ENCODE measurements at regions not wholly inside any gene's neighbourhood (a gene's known extent, or its start where the extent isn't known, plus 50 kb on each side); places are given as distances from the start of the nearest gene placed in this dataset.

DNA sequence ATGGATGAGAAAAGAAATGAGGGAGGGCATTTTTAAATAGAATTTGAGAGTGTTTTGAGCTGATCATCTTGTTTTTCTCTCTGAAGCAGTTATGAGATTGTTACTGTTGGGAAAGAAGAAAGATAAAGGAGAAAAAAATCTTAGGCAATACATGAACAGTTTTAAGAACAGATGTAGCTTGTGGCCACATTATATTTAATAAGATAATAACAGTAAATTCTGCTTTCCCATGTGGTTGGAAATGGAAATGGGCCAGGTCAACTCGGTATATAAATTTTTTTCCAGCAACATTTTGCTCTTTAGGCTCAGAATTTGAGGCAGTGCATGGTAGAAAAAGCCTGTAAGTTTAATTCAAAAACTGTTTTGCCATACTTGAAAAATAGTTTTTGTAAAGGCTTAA, 118.7 kb downstream of the POSTN start (continued):
- TF ChIP-seq, protein P1, sequence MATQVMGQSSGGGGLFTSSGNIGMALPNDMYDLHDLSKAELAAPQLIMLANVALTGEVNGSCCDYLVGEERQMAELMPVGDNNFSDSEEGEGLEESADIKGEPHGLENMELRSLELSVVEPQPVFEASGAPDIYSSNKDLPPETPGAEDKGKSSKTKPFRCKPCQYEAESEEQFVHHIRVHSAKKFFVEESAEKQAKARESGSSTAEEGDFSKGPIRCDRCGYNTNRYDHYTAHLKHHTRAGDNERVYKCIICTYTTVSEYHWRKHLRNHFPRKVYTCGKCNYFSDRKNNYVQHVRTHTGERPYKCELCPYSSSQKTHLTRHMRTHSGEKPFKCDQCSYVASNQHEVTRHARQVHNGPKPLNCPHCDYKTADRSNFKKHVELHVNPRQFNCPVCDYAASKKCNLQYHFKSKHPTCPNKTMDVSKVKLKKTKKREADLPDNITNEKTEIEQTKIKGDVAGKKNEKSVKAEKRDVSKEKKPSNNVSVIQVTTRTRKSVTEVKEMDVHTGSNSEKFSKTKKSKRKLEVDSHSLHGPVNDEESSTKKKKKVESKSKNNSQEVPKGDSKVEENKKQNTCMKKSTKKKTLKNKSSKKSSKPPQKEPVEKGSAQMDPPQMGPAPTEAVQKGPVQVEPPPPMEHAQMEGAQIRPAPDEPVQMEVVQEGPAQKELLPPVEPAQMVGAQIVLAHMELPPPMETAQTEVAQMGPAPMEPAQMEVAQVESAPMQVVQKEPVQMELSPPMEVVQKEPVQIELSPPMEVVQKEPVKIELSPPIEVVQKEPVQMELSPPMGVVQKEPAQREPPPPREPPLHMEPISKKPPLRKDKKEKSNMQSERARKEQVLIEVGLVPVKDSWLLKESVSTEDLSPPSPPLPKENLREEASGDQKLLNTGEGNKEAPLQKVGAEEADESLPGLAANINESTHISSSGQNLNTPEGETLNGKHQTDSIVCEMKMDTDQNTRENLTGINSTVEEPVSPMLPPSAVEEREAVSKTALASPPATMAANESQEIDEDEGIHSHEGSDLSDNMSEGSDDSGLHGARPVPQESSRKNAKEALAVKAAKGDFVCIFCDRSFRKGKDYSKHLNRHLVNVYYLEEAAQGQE (IDR thresholded peaks at IDR 0.05; ENCODE audit: unreplicated experiment), result no peak
- TF ChIP-seq NANOG (IDR thresholded peaks at IDR 0.05; ENCODE audit: borderline replicate concordance) (no peak), ZNF331 (CRISPR knock-in tag; IDR thresholded peaks at IDR 0.05; ENCODE audit: low read depth) (no peak), POLR2AphosphoS5 (IDR thresholded peaks at IDR 0.05; ENCODE audit: low read depth) (no peak), ZNF114 (CRISPR knock-in tag; IDR thresholded peaks at IDR 0.05) (no peak), JUNB (IDR thresholded peaks at IDR 0.05; ENCODE audit: unreplicated experiment) (no peak), STAT1 (IDR thresholded peaks at IDR 0.05; ENCODE audit: unreplicated experiment) (no peak), CREB1 (CRISPR knock-in tag; IDR thresholded peaks at IDR 0.05; ENCODE audit: low read depth) (no peak), EZH2 (IDR thresholded peaks at IDR 0.05; ENCODE audit: low read depth, unreplicated experiment) (no peak)
- TF ChIP-seq, protein P2, sequence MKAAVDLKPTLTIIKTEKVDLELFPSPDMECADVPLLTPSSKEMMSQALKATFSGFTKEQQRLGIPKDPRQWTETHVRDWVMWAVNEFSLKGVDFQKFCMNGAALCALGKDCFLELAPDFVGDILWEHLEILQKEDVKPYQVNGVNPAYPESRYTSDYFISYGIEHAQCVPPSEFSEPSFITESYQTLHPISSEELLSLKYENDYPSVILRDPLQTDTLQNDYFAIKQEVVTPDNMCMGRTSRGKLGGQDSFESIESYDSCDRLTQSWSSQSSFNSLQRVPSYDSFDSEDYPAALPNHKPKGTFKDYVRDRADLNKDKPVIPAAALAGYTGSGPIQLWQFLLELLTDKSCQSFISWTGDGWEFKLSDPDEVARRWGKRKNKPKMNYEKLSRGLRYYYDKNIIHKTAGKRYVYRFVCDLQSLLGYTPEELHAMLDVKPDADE (IDR thresholded peaks at IDR 0.05), result no peak

GRCh38 chr13:37476874-37477273, 121.7 kb downstream of the POSTN start:
- no peaks in the 10 kb centered on the region; the same call in 1 of the 2 replicates for H3K27me3 ChIP-seq (ENCODE audit: insufficient read depth)
- Mint-ChIP-seq H3K4me3 (no peak overlapping the region), H3K4me1 (peaks cover 12% of the 10 kb centered on the region), H3K9me3 (no peaks in the 10 kb centered on the region), H3K27ac (no peak overlapping the region), H3K27me3 (ENCODE audit: insufficient read depth, low read depth, poor library complexity) (no peaks in the 10 kb centered on the region), H3K36me3 (ENCODE audit: low read depth) (no peaks in the 10 kb centered on the region)
- no peak for DNase-seq (ENCODE audit: low spot score)
- H4K20me1 ChIP-seq (replicated peaks; ENCODE audit: insufficient read depth), result no peaks in the 10 kb centered on the region
- no peaks in the 10 kb centered on the region for H3K36me3 ChIP-seq (ENCODE audit: insufficient read depth)
- no peak overlapping the region for H3K4me2 ChIP-seq
- no peaks in the 10 kb centered on the region for H3K9me2 ChIP-seq (ENCODE audit: insufficient read depth)
- H3K27ac ChIP-seq (ENCODE audit: low read depth), result no peak overlapping the region
- H3K79me2 ChIP-seq (replicated peaks; ENCODE audit: insufficient read depth), result no peaks in the 10 kb centered on the region
- H3F3A ChIP-seq (replicated peaks; ENCODE audit: low read depth), result no peaks in the 10 kb centered on the region
- no peak overlapping the region for H2AFZ ChIP-seq
- no peak overlapping the region for H3K4me3 ChIP-seq
- ATAC-seq, result no peak
- H3K4me1 ChIP-seq (ENCODE audit: insufficient read depth), result no peaks in the 10 kb centered on the region
- TF ChIP-seq EZH2 (IDR thresholded peaks at IDR 0.05; ENCODE audit: low read depth, unreplicated experiment) (no peak), EZH2phosphoT487 (IDR thresholded peaks at IDR 0.05; ENCODE audit: unreplicated experiment) (no peak), NANOG (IDR thresholded peaks at IDR 0.05; ENCODE audit: borderline replicate concordance) (no peak)
- TF ChIP-seq, protein P1 (IDR thresholded peaks at IDR 0.05; ENCODE audit: unreplicated experiment), result no peak
- TF ChIP-seq, protein P3, sequence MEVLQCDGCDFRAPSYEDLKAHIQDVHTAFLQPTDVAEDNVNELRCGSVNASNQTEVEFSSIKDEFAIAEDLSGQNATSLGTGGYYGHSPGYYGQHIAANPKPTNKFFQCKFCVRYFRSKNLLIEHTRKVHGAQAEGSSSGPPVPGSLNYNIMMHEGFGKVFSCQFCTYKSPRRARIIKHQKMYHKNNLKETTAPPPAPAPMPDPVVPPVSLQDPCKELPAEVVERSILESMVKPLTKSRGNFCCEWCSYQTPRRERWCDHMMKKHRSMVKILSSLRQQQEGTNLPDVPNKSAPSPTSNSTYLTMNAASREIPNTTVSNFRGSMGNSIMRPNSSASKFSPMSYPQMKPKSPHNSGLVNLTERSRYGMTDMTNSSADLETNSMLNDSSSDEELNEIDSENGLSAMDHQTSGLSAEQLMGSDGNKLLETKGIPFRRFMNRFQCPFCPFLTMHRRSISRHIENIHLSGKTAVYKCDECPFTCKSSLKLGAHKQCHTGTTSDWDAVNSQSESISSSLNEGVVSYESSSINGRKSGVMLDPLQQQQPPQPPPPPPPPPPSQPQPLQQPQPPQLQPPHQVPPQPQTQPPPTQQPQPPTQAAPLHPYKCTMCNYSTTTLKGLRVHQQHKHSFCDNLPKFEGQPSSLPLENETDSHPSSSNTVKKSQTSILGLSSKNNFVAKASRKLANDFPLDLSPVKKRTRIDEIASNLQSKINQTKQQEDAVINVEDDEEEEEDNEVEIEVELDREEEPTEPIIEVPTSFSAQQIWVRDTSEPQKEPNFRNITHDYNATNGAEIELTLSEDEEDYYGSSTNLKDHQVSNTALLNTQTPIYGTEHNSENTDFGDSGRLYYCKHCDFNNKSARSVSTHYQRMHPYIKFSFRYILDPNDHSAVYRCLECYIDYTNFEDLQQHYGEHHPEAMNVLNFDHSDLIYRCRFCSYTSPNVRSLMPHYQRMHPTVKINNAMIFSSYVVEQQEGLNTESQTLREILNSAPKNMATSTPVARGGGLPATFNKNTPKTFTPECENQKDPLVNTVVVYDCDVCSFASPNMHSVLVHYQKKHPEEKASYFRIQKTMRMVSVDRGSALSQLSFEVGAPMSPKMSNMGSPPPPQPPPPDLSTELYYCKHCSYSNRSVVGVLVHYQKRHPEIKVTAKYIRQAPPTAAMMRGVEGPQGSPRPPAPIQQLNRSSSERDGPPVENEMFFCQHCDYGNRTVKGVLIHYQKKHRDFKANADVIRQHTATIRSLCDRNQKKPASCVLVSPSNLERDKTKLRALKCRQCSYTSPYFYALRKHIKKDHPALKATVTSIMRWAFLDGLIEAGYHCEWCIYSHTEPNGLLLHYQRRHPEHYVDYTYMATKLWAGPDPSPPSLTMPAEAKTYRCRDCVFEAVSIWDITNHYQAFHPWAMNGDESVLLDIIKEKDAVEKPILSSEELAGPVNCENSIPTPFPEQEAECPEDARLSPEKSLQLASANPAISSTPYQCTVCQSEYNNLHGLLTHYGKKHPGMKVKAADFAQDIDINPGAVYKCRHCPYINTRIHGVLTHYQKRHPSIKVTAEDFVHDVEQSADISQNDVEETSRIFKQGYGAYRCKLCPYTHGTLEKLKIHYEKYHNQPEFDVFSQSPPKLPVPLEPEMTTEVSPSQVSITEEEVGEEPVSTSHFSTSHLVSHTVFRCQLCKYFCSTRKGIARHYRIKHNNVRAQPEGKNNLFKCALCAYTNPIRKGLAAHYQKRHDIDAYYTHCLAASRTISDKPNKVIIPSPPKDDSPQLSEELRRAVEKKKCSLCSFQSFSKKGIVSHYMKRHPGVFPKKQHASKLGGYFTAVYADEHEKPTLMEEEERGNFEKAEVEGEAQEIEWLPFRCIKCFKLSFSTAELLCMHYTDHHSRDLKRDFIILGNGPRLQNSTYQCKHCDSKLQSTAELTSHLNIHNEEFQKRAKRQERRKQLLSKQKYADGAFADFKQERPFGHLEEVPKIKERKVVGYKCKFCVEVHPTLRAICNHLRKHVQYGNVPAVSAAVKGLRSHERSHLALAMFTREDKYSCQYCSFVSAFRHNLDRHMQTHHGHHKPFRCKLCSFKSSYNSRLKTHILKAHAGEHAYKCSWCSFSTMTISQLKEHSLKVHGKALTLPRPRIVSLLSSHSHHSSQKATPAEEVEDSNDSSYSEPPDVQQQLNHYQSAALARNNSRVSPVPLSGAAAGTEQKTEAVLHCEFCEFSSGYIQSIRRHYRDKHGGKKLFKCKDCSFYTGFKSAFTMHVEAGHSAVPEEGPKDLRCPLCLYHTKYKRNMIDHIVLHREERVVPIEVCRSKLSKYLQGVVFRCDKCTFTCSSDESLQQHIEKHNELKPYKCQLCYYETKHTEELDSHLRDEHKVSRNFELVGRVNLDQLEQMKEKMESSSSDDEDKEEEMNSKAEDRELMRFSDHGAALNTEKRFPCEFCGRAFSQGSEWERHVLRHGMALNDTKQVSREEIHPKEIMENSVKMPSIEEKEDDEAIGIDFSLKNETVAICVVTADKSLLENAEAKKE (CRISPR knock-in tag; IDR thresholded peaks at IDR 0.05), result no peak

All from GM23338 (cell line).